Body of pancreas (tissue), 4 donors: ENCODE measurements at regions not wholly inside any gene's neighbourhood (a gene's known extent, or its start where the extent isn't known, plus 50 kb on each side); places are given as distances from the start of the nearest gene placed in this dataset.

Source experiments
- POLR2A ChIP-seq, 3 donors: fragments of 450-650 bp; IDR thresholded peaks; one replicate each; pipeline ENCODE4 v1.6.1; 2016; ENCODE audit warnings: antibody characterized with exemption in 3 of 3, mild to moderate bottlenecking in 2 of 3
- TF ChIP-seq, protein P1 (sequence below), 7 experiments: fragments of 450-650 bp in 4 of 7; fragments of 200-600 bp in 3 of 7; sonication (generic) in 3 of 7; IDR thresholded peaks; one replicate each; pipeline ENCODE4 v1.5.1; 2016 to 2019; ENCODE audit warnings: antibody characterized with exemption in 7 of 7

- TF ChIP-seq, protein P1, sequence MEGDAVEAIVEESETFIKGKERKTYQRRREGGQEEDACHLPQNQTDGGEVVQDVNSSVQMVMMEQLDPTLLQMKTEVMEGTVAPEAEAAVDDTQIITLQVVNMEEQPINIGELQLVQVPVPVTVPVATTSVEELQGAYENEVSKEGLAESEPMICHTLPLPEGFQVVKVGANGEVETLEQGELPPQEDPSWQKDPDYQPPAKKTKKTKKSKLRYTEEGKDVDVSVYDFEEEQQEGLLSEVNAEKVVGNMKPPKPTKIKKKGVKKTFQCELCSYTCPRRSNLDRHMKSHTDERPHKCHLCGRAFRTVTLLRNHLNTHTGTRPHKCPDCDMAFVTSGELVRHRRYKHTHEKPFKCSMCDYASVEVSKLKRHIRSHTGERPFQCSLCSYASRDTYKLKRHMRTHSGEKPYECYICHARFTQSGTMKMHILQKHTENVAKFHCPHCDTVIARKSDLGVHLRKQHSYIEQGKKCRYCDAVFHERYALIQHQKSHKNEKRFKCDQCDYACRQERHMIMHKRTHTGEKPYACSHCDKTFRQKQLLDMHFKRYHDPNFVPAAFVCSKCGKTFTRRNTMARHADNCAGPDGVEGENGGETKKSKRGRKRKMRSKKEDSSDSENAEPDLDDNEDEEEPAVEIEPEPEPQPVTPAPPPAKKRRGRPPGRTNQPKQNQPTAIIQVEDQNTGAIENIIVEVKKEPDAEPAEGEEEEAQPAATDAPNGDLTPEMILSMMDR (IDR thresholded peaks at IDR 0.05): no peak
- TF ChIP-seq POLR2A (IDR thresholded peaks at IDR 0.05): no peak
These were observed 107.8 kb downstream of the ZIC4 start for GRCh38 chr3:147298511-147298982.
